ENCODE measurements at regions not wholly inside any gene's neighbourhood (a gene's known extent, or its start where the extent isn't known, plus 50 kb on each side); places are given as distances from the start of the nearest gene placed in this dataset.

- H3K4me1 ChIP-seq, result peaks cover 0 to 41% (median 32%) of the 10 kb centered on the region in 4 donors
- peak overlapping the region in 2 of 4 donors; percentile 70 to 72 for H3K27ac ChIP-seq
- no peaks in the 10 kb centered on the region for H3K27me3 ChIP-seq
- H3K9me3 ChIP-seq, result no peaks in the 10 kb centered on the region
- no peaks in the 10 kb centered on the region for H3K36me3 ChIP-seq
- 70 to 81% methylated on average over 1 of the region's 1 CpG for WGBS, 2 donors
- no peak overlapping the region for H3K4me3 ChIP-seq
- intact Hi-C loops (cut with DNase I), result loop anchor here (5.0 to 10.0 kb wide), 3 partner anchors 948 to 1868 kb away; no protein-coding TSS in a partner anchor
- no peak for DNase-seq
- TF ChIP-seq POLR2A (IDR thresholded peaks at IDR 0.05) (no peak), EP300 (IDR thresholded peaks at IDR 0.05) (no peak), POLR2AphosphoS5 (IDR thresholded peaks at IDR 0.05) (no peak)
- TF ChIP-seq, protein P1, sequence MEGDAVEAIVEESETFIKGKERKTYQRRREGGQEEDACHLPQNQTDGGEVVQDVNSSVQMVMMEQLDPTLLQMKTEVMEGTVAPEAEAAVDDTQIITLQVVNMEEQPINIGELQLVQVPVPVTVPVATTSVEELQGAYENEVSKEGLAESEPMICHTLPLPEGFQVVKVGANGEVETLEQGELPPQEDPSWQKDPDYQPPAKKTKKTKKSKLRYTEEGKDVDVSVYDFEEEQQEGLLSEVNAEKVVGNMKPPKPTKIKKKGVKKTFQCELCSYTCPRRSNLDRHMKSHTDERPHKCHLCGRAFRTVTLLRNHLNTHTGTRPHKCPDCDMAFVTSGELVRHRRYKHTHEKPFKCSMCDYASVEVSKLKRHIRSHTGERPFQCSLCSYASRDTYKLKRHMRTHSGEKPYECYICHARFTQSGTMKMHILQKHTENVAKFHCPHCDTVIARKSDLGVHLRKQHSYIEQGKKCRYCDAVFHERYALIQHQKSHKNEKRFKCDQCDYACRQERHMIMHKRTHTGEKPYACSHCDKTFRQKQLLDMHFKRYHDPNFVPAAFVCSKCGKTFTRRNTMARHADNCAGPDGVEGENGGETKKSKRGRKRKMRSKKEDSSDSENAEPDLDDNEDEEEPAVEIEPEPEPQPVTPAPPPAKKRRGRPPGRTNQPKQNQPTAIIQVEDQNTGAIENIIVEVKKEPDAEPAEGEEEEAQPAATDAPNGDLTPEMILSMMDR (IDR thresholded peaks at IDR 0.05), result no peak
Observed at GRCh38 chr3:178382449-178383061, 153.7 kb upstream of the KCNMB2 start.

GRCh38 chr3:178384321-178385230, 151.7 kb upstream of the KCNMB2 start:
- Histone ChIP-seq H3K4me1 (peaks cover 0 to 41% (median 32%) of the 10 kb centered on the region in 4 donors), H3K27ac (peak overlapping the region; percentile 51 to 72 (median 71)), H3K36me3 (no peaks in the 10 kb centered on the region), H3K9me3 (no peaks in the 10 kb centered on the region), H3K4me3 (no peak overlapping the region), H3K27me3 (no peaks in the 10 kb centered on the region)
- DNase-seq, result no peak
- 73 to 74% methylated on average over 8 of the region's 8 CpGs for WGBS, 2 donors
- intact Hi-C loops (cut with DNase I), result loop anchor here (2.0 to 10.0 kb wide), 6 partner anchors 950 to 1870 kb away; partner anchors contain the start of gene TBL1XR1
- peak in 1 of 4 donors; percentile 29 for TF ChIP-seq EP300 (IDR thresholded peaks at IDR 0.05)
- TF ChIP-seq POLR2A (IDR thresholded peaks at IDR 0.05), result no peak
- TF ChIP-seq, protein P1 (IDR thresholded peaks at IDR 0.05), result no peak
- TF ChIP-seq POLR2AphosphoS5 (IDR thresholded peaks at IDR 0.05), result peak in 3 of 4 donors; percentile 24 to 70 (median 70)

DNA sequence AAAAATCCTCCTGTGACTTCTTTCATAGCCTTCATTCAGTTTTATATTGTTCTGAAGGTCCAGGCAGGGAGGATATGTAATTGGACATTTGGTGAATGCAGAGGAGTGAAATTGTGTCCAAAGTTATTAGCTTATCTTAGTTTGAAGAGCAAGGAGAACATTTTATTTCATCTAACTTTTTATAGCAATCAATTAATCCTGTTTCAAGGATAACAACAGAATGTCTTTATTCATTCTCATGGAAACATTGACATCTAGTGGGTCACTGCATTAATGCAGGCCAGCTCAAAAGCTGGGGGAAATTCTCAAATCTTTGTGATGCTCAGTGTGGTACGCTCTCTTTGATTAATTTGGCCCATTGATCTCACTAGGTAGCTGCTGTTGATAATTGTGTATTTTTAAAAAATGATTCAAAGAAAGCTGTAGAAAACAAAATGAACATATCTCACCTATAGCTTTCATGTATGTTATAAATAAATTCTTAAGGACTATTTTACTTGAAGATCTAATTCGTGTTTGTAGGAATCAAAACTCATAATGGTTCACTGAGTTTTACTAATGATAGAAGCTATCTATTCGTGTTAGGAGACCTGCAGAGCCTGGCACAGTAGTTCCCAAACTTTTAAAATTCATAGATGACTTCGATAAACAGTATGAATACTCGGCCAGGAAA, 150.8 kb upstream of the KCNMB2 start:
- Histone ChIP-seq H3K4me1 (peaks cover 0 to 45% (median 34%) of the 10 kb centered on the region in 4 donors), H3K27ac (peak overlapping the region; percentile 51 to 72 (median 71)), H3K36me3 (no peaks in the 10 kb centered on the region), H3K9me3 (no peaks in the 10 kb centered on the region), H3K27me3 (no peaks in the 10 kb centered on the region), H3K4me3 (no peak overlapping the region)
- WGBS, 2 donors, result 47 to 64% methylated on average over 5 of the region's 5 CpGs
- TF ChIP-seq, protein P1 (IDR thresholded peaks at IDR 0.05), result peak; percentile 82 to 92 (median 86)
- peak in 1 of 4 donors; percentile 14 for TF ChIP-seq POLR2AphosphoS5 (IDR thresholded peaks at IDR 0.05)
- TF ChIP-seq POLR2A (IDR thresholded peaks at IDR 0.05), result no peak
- no peak for DNase-seq
- intact Hi-C loops (cut with DNase I), result loop anchor here (2.0 to 10.0 kb wide), 5 partner anchors 951 to 1871 kb away; partner anchors contain the start of gene TBL1XR1

GRCh38 chr3:178386401-178386800, 149.8 kb upstream of the KCNMB2 start:
- Histone ChIP-seq H3K9me3 (no peaks in the 10 kb centered on the region), H3K4me3 (no peak overlapping the region), H3K36me3 (no peaks in the 10 kb centered on the region), H3K4me1 (peaks cover 0 to 45% (median 34%) of the 10 kb centered on the region in 4 donors), H3K27ac (no peak overlapping the region), H3K27me3 (no peaks in the 10 kb centered on the region)
- 76 to 79% methylated on average over 5 of the region's 5 CpGs for WGBS, 2 donors
- DNase-seq, result no peak
- intact Hi-C loops (cut with DNase I), result loop anchor here (5.0 to 10.0 kb wide), 3 partner anchors 952 to 1872 kb away; no protein-coding TSS in a partner anchor
- no peak for TF ChIP-seq POLR2A (IDR thresholded peaks at IDR 0.05)
- TF ChIP-seq, protein P1 (IDR thresholded peaks at IDR 0.05), result no peak
- TF ChIP-seq POLR2AphosphoS5 (IDR thresholded peaks at IDR 0.05), result no peak
- TF ChIP-seq EP300 (IDR thresholded peaks at IDR 0.05), result no peak
